ENCODE measurements at regions not wholly inside any gene's neighbourhood (a gene's known extent, or its start where the extent isn't known, plus 50 kb on each side); places are given as distances from the start of the nearest gene placed in this dataset.

DNA sequence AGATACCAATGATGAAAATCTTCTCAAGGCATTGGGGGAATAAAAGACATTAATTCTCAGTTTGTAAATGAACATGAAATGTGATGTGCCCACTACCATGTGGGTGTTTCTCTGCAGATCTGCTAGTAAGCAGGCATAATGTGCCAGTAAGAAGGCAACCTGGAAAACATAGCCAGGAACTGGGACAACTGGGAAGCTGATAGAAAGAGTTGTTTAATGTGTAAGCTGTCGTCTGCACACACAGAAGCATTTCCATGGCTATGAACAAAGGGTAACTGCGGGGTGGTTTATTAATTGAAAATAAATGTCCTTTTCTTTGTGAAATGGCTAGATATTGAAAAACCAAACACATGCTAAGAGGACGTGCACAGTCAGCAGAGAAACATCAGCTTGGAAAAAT is 52.0 kb downstream of the ZC3H11B start:
- no peak overlapping the region for H2BK120ac ChIP-seq (ENCODE audit: low read depth, low read length)

DNA sequence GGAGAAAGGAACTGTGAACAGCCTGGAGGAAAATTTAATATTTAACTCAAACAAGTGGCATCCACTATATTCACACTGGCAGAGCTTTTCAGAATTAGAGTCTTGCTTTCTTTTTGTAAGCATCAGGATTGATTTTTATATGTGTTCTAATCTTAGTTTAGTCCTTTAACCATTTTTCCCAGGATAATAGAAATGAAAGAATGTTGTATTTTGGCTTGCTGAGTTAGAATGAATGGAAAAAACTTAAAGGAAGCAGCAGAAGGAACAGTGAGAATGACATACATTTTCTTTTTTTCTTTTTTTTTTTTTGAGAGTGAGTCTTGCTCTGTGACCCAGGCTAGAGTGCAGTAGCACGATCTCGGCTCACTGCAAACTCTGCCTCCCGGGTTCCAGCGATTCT is 53.0 kb downstream of the ZC3H11B start:
- H2AK5ac ChIP-seq (ENCODE audit: low read depth, low read length): no peak overlapping the region

More for the DNA sequence above, 52.0 kb downstream of the ZC3H11B start:
- Histone ChIP-seq H3K14ac (ENCODE audit: low read length) (no peak overlapping the region), H3K27ac (replicated peaks; ENCODE audit: low read length) (no peak overlapping the region), H3K4me1 (ENCODE audit: control insufficient read depth in 2 of 2, insufficient read depth in 1 of 2, low read depth in 1 of 2, low read length in 2 of 2) (peaks cover 6 to 9% of the 10 kb centered on the region in 2 donors), H3K79me1 (ENCODE audit: low read depth, low read length) (no peaks in the 10 kb centered on the region), H3K18ac (ENCODE audit: low read length) (no peak overlapping the region), H3K9me3 (replicated peaks in 1 of 2; ENCODE audit: control insufficient read depth in 2 of 2, insufficient read depth in 1 of 2, low read depth in 1 of 2, low read length in 2 of 2) (no peaks in the 10 kb centered on the region), H2BK5ac (ENCODE audit: low read length) (no peak overlapping the region), H2AK5ac (ENCODE audit: low read depth, low read length) (no peak overlapping the region), H3K4me2 (ENCODE audit: insufficient read depth, low read length, poor library complexity, severe bottlenecking) (no peak overlapping the region), H3K4me3 (ENCODE audit: low read length in 2 of 2) (no peak overlapping the region), H3K9ac (ENCODE audit: low read depth, low read length, poor library complexity) (no peak overlapping the region), H4K8ac (ENCODE audit: low read depth, low read length) (no peak overlapping the region), H2BK15ac (ENCODE audit: low read length) (no peak overlapping the region), H3K36me3 (replicated peaks in 1 of 2; ENCODE audit: control insufficient read depth in 2 of 2, insufficient read depth in 2 of 2, low read length in 2 of 2) (no peaks in the 10 kb centered on the region), H3K23ac (ENCODE audit: low read depth, low read length, poor library complexity) (no peak overlapping the region), H3K27me3 (ENCODE audit: control insufficient read depth in 3 of 3, insufficient read depth in 3 of 3, low read depth in 1 of 3, low read length in 3 of 3) (no peaks in the 10 kb centered on the region), H4K91ac (ENCODE audit: low read depth, low read length, poor library complexity) (no peak overlapping the region), H2BK12ac (ENCODE audit: low read length) (no peak overlapping the region), H3K4ac (ENCODE audit: low read length) (no peak overlapping the region), H2AFZ (ENCODE audit: low read length) (peak overlapping the region; percentile 9)
- no peak for DNase-seq (ENCODE audit: low spot score)
- no CpG with 5 or more reads among the region's 3 CpGs for WGBS, 2 donors (ENCODE audit: extremely low coverage in 2 of 2, insufficient read length in 2 of 2, insufficient replicate concordance in 1 of 2)

GRCh38 chr1:219555806-219556205 is 57.1 kb downstream of the ZC3H11B start:
- no peak overlapping the region for H3K4me3 ChIP-seq (ENCODE audit: low read length in 2 of 2)
- no peak for DNase-seq (ENCODE audit: low spot score)

More for the DNA sequence above, 53.0 kb downstream of the ZC3H11B start:
- Histone ChIP-seq H3K27ac (replicated peaks; ENCODE audit: low read length) (no peak overlapping the region), H2BK15ac (ENCODE audit: low read length) (no peak overlapping the region), H3K9me3 (replicated peaks in 1 of 2; ENCODE audit: control insufficient read depth in 2 of 2, insufficient read depth in 1 of 2, low read depth in 1 of 2, low read length in 2 of 2) (no peaks in the 10 kb centered on the region), H3K4me1 (ENCODE audit: control insufficient read depth in 2 of 2, insufficient read depth in 1 of 2, low read depth in 1 of 2, low read length in 2 of 2) (peaks cover 12 to 15% of the 10 kb centered on the region in 2 donors), H3K4me3 (ENCODE audit: low read length in 2 of 2) (no peak overlapping the region), H3K79me1 (ENCODE audit: low read depth, low read length) (no peaks in the 10 kb centered on the region), H4K91ac (ENCODE audit: low read depth, low read length, poor library complexity) (no peak overlapping the region), H3K36me3 (replicated peaks in 1 of 2; ENCODE audit: control insufficient read depth in 2 of 2, insufficient read depth in 2 of 2, low read length in 2 of 2) (no peaks in the 10 kb centered on the region), H3K14ac (ENCODE audit: low read length) (no peak overlapping the region), H4K8ac (ENCODE audit: low read depth, low read length) (no peak overlapping the region), H2AFZ (ENCODE audit: low read length) (no peak overlapping the region), H3K4ac (ENCODE audit: low read length) (no peak overlapping the region), H2BK12ac (ENCODE audit: low read length) (no peak overlapping the region), H3K4me2 (ENCODE audit: insufficient read depth, low read length, poor library complexity, severe bottlenecking) (no peak overlapping the region), H3K27me3 (ENCODE audit: control insufficient read depth in 3 of 3, insufficient read depth in 3 of 3, low read depth in 1 of 3, low read length in 3 of 3) (no peaks in the 10 kb centered on the region), H3K23ac (ENCODE audit: low read depth, low read length, poor library complexity) (no peak overlapping the region), H3K9ac (ENCODE audit: low read depth, low read length, poor library complexity) (no peak overlapping the region), H3K18ac (ENCODE audit: low read length) (no peak overlapping the region), H2BK120ac (ENCODE audit: low read depth, low read length) (no peak overlapping the region), H2BK5ac (ENCODE audit: low read length) (no peak overlapping the region)
- WGBS, 2 donors (ENCODE audit: extremely low coverage in 2 of 2, insufficient read length in 2 of 2, insufficient replicate concordance in 1 of 2): no CpG with 5 or more reads among the region's 4 CpGs
- no peak for DNase-seq (ENCODE audit: low spot score)

GRCh38 chr1:219555031-219555692 is 57.7 kb downstream of the ZC3H11B start:
- Histone ChIP-seq H2BK5ac (ENCODE audit: low read length) (no peak overlapping the region), H3K23ac (ENCODE audit: low read depth, low read length, poor library complexity) (no peak overlapping the region), H3K79me1 (ENCODE audit: low read depth, low read length) (no peaks in the 10 kb centered on the region), H3K36me3 (replicated peaks in 1 of 2; ENCODE audit: control insufficient read depth in 2 of 2, insufficient read depth in 2 of 2, low read length in 2 of 2) (no peaks in the 10 kb centered on the region), H3K4me1 (ENCODE audit: control insufficient read depth in 2 of 2, insufficient read depth in 1 of 2, low read depth in 1 of 2, low read length in 2 of 2) (peaks cover 11 to 17% of the 10 kb centered on the region in 2 donors), H2AFZ (ENCODE audit: low read length) (peak overlapping the region; percentile 51), H3K4me2 (ENCODE audit: insufficient read depth, low read length, poor library complexity, severe bottlenecking) (peak overlapping the region; percentile 36), H3K4ac (ENCODE audit: low read length) (no peak overlapping the region), H2BK120ac (ENCODE audit: low read depth, low read length) (no peak overlapping the region), H3K14ac (ENCODE audit: low read length) (no peak overlapping the region), H3K9me3 (replicated peaks in 1 of 2; ENCODE audit: control insufficient read depth in 2 of 2, insufficient read depth in 1 of 2, low read depth in 1 of 2, low read length in 2 of 2) (no peaks in the 10 kb centered on the region), H3K18ac (ENCODE audit: low read length) (no peak overlapping the region), H2BK12ac (ENCODE audit: low read length) (no peak overlapping the region), H3K27me3 (ENCODE audit: control insufficient read depth in 3 of 3, insufficient read depth in 3 of 3, low read depth in 1 of 3, low read length in 3 of 3) (no peaks in the 10 kb centered on the region), H4K91ac (ENCODE audit: low read depth, low read length, poor library complexity) (no peak overlapping the region), H3K9ac (ENCODE audit: low read depth, low read length, poor library complexity) (no peak overlapping the region), H3K4me3 (ENCODE audit: low read length in 2 of 2) (no peak overlapping the region), H2BK15ac (ENCODE audit: low read length) (no peak overlapping the region), H3K27ac (replicated peaks; ENCODE audit: low read length) (peak overlapping the region; percentile 84), H2AK5ac (ENCODE audit: low read depth, low read length) (no peak overlapping the region), H4K8ac (ENCODE audit: low read depth, low read length) (no peak overlapping the region)
- peak; percentile 61 for DNase-seq (ENCODE audit: low spot score)
- WGBS, 2 donors (ENCODE audit: extremely low coverage in 2 of 2, insufficient read length in 2 of 2, insufficient replicate concordance in 1 of 2): 100% methylated on average over 1 of the region's 7 CpGs; no CpG with 5 or more reads in 1 of the 2 donors

More at GRCh38 chr1:219555806-219556205, 57.1 kb downstream of the ZC3H11B start:
- Histone ChIP-seq H4K8ac (ENCODE audit: low read depth, low read length) (no peak overlapping the region), H3K14ac (ENCODE audit: low read length) (no peak overlapping the region), H2BK5ac (ENCODE audit: low read length) (no peak overlapping the region), H2AFZ (ENCODE audit: low read length) (peak overlapping the region; percentile 51), H3K36me3 (replicated peaks in 1 of 2; ENCODE audit: control insufficient read depth in 2 of 2, insufficient read depth in 2 of 2, low read length in 2 of 2) (no peaks in the 10 kb centered on the region), H3K4me2 (ENCODE audit: insufficient read depth, low read length, poor library complexity, severe bottlenecking) (no peak overlapping the region), H3K18ac (ENCODE audit: low read length) (no peak overlapping the region), H2BK120ac (ENCODE audit: low read depth, low read length) (no peak overlapping the region), H3K79me1 (ENCODE audit: low read depth, low read length) (no peaks in the 10 kb centered on the region), H3K27me3 (ENCODE audit: control insufficient read depth in 3 of 3, insufficient read depth in 3 of 3, low read depth in 1 of 3, low read length in 3 of 3) (no peaks in the 10 kb centered on the region), H3K23ac (ENCODE audit: low read depth, low read length, poor library complexity) (no peak overlapping the region), H2AK5ac (ENCODE audit: low read depth, low read length) (no peak overlapping the region), H3K4me1 (ENCODE audit: control insufficient read depth in 2 of 2, insufficient read depth in 1 of 2, low read depth in 1 of 2, low read length in 2 of 2) (peaks cover 11 to 17% of the 10 kb centered on the region in 2 donors), H2BK15ac (ENCODE audit: low read length) (no peak overlapping the region), H3K9ac (ENCODE audit: low read depth, low read length, poor library complexity) (no peak overlapping the region), H4K91ac (ENCODE audit: low read depth, low read length, poor library complexity) (no peak overlapping the region), H3K27ac (replicated peaks; ENCODE audit: low read length) (peak overlapping the region; percentile 84), H3K4ac (ENCODE audit: low read length) (no peak overlapping the region), H3K9me3 (replicated peaks in 1 of 2; ENCODE audit: control insufficient read depth in 2 of 2, insufficient read depth in 1 of 2, low read depth in 1 of 2, low read length in 2 of 2) (no peaks in the 10 kb centered on the region), H2BK12ac (ENCODE audit: low read length) (no peak overlapping the region)
- no CpG with 5 or more reads among the region's 2 CpGs for WGBS, 2 donors (ENCODE audit: extremely low coverage in 2 of 2, insufficient read length in 2 of 2, insufficient replicate concordance in 1 of 2)

All from neuronal stem cell (in vitro differentiated cells).